Central memory CD8-positive, alpha-beta T cell (primary cell): ENCODE measurements at regions not wholly inside any gene's neighbourhood (a gene's known extent, or its start where the extent isn't known, plus 50 kb on each side); places are given as distances from the start of the nearest gene placed in this dataset.

ENCODE experiments used
- ATAC-seq: fragments of 150-1000 bp; cut with Tn5 transposase; replicated peaks from 2 replicates; pipeline ENCODE4 v1.10.0; 2022; ENCODE audit warnings: mild to moderate bottlenecking, moderate FRiP score, moderate number of reproducible peaks; ENCODE audit not compliant: poor library complexity, severe bottlenecking; ENCODE audit errors: extremely low read depth
- DNase-seq, 2 donors: peaks; one replicate each; pipeline ENCODE4 v3.0.0; 2021; ENCODE audit warnings: low spot score in 2 of 2
- H3K27ac Mint-ChIP-seq: one replicate; pipeline ENCODE4 v1.8.0; 2022; ENCODE audit warnings: low read depth, mild to moderate bottlenecking, moderate library complexity, mixed read lengths
- H3K27me3 Mint-ChIP-seq: one replicate; pipeline ENCODE4 v1.8.0; 2022; ENCODE audit warnings: mixed read lengths
- H3K36me3 Mint-ChIP-seq: one replicate; pipeline ENCODE4 v1.8.0; 2022; ENCODE audit warnings: mild to moderate bottlenecking, moderate library complexity, mixed read lengths; ENCODE audit not compliant: insufficient read depth
- H3K4me1 Mint-ChIP-seq: one replicate; pipeline ENCODE4 v1.8.0; 2022; ENCODE audit warnings: mixed read lengths
- H3K4me3 Mint-ChIP-seq: one replicate; pipeline ENCODE4 v1.8.0; 2022; ENCODE audit warnings: mild to moderate bottlenecking, moderate library complexity, mixed read lengths
- H3K9me3 Mint-ChIP-seq: one replicate; pipeline ENCODE4 v1.8.0; 2022; ENCODE audit warnings: mixed read lengths

DNA sequence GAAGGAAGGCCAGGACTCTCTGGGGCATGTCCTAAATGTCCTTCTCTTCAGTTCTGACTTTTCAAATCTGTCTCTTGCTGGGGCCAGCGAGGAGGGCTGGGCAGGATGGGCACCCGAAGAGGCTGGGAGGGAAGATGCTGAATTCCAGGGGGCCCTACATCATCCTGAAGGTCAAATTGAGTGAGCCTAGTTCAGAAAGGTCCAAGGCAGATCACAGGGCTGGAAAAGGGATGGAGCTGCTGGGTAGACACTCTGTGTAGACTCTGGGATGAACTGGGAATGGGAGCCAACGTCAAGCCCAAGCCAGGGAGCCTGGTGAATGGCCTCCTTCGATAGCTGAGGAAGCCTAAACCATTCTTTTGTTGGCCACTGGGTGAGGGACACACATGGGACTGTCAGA lies 133.1 kb downstream of the MYCN start:
- no peak overlapping the region for H3K4me3 Mint-ChIP-seq
- peaks cover 6% of the 10 kb centered on the region for H3K9me3 Mint-ChIP-seq
- DNase-seq (no peak), ATAC-seq (no peak)
- H3K27ac Mint-ChIP-seq = no peak overlapping the region
- no peaks in the 10 kb centered on the region for H3K36me3 Mint-ChIP-seq
- H3K27me3 Mint-ChIP-seq = peaks cover 6% of the 10 kb centered on the region
- H3K4me1 Mint-ChIP-seq = no peaks in the 10 kb centered on the region

DNA sequence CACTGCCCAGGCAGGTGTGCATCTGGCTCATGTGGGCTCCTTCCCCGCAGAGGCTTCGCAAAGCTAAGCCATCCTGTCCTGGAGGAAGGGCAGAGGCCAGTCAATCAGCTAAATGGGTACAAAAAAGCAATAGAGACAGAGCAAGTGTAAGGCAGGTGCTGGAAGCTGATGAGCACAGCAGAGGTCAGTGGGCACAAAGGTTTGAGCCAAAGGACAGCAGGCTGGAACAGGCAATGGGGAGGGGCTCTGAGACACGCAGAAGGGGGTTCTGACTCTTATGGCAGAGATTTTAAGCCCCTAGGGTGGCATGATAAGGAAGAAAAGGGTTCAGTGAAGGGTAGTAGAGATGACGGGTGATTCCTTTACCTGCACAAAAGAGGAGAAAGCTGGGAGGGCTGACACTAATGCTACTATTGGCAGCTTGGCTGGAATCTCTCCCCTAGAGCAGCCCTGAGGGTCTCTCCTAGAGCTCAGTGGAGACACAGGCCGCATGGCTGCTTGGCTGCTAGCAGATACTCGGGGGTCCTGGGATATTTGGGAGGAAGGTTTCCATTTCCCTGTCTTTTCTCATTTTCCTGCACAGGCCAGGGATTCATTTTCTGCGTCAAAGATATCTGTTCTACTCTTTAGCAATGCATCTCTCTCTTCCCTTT lies 132.4 kb downstream of the MYCN start:
- Mint-ChIP-seq H3K4me3 (no peak overlapping the region), H3K4me1 (no peaks in the 10 kb centered on the region), H3K27ac (no peak overlapping the region), H3K9me3 (peaks cover 6% of the 10 kb centered on the region), H3K36me3 (no peaks in the 10 kb centered on the region), H3K27me3 (peaks cover 6% of the 10 kb centered on the region)
- DNase-seq = no peak
- no peak for ATAC-seq

DNA sequence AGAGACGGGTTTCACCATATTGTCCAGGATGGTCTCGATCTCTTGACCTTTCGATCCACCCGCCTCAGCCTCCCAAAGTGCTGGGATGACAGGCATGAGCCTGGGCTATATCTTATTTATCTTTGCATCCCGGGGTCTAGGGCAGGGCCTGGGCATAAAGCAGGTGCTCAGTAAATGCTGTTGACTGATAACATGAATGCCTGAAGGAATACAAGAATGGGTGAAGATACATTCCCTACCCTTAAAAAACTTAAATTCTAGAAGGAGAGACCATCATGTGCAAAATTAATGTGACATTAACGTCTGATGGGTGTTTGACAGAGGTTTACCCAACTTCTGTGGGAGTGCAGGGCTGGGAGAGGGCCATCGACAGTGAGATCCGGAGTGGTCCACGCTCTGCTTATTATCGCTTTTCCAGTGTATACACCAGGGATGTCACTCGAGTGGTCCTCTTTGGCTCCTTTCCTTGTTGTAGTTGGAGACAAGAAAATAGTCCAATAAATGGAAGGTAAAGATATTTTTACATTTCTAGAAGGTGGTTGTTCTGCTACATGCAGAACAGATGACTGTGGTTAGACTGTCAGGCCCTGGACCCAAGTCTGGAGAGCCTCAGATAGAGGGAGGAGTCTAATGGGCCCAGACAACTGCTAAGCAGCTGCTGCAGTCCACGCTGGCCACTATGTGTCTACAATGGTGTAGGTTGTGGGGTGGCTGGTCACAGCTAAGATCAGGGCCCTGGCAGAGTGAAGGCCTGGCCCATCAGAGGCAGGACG lies 131.7 kb downstream of the MYCN start:
- Mint-ChIP-seq H3K4me1 (no peaks in the 10 kb centered on the region), H3K4me3 (no peak overlapping the region), H3K36me3 (no peaks in the 10 kb centered on the region), H3K27ac (no peak overlapping the region), H3K27me3 (peaks cover 6% of the 10 kb centered on the region), H3K9me3 (peaks cover 6% of the 10 kb centered on the region)
- no peak for DNase-seq
- ATAC-seq = no peak

DNA sequence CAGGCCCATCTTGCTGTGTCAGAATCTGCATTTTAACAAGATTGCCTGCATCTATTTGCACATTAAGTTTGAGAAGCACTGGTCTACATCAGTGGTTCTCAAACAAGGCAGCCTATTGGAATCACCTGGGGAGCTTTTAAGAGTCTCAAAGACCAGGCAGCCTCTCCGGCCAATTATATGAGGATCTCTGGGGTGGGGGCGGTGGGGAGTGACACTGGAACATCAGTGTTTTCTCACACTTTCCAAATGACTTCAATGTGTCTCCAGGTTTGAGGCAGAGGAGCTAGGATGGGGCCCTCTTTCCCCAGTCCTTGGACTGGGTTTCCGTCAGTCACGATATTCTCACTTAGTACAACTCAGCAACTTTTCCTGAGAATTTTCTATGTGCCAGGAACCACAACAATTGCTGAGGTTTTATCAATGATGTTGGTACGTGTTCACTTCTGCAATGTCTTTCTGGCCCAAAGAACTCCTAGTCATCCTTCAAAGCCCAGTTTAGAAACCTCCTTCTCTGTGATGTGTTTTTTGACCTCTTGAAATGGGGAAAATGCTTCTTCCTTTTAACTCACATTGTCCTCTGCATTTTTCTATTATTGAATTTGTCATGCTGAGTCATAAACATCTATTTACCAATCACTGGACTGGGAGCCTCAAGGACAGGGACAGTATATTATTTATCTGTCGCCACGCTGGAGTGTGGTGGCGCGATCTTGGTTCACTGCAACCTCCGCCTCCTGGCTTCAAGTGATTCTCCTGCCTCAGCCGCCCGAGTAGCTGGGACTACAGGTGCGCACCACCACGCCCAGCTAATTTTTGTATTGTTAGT lies 130.9 kb downstream of the MYCN start:
- Mint-ChIP-seq H3K27ac (no peak overlapping the region), H3K4me3 (no peak overlapping the region), H3K36me3 (no peaks in the 10 kb centered on the region), H3K4me1 (no peaks in the 10 kb centered on the region), H3K27me3 (peaks cover 6% of the 10 kb centered on the region), H3K9me3 (peaks cover 6% of the 10 kb centered on the region)
- no peak for ATAC-seq
- no peak for DNase-seq

DNA sequence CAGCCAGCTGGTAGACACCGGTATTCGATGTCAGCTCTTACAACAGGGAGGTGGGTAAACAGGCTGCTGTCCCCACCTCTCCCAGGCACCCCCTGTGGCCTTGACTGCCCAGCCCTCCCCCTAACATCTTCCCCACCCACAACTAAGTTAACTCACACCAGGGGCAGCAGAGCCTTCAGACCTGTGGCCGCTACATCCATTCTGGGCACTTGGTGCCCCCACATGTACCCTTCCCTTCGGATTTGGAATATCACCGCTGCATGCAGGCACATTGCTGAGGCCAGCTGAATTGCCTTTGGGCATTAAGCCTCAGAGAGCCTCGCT lies 130.3 kb downstream of the MYCN start:
- Mint-ChIP-seq H3K36me3 (no peaks in the 10 kb centered on the region), H3K27ac (no peak overlapping the region), H3K9me3 (peaks cover 6% of the 10 kb centered on the region), H3K4me1 (no peaks in the 10 kb centered on the region), H3K27me3 (peaks cover 6% of the 10 kb centered on the region), H3K4me3 (no peak overlapping the region)
- ATAC-seq (no peak), DNase-seq (no peak)

DNA sequence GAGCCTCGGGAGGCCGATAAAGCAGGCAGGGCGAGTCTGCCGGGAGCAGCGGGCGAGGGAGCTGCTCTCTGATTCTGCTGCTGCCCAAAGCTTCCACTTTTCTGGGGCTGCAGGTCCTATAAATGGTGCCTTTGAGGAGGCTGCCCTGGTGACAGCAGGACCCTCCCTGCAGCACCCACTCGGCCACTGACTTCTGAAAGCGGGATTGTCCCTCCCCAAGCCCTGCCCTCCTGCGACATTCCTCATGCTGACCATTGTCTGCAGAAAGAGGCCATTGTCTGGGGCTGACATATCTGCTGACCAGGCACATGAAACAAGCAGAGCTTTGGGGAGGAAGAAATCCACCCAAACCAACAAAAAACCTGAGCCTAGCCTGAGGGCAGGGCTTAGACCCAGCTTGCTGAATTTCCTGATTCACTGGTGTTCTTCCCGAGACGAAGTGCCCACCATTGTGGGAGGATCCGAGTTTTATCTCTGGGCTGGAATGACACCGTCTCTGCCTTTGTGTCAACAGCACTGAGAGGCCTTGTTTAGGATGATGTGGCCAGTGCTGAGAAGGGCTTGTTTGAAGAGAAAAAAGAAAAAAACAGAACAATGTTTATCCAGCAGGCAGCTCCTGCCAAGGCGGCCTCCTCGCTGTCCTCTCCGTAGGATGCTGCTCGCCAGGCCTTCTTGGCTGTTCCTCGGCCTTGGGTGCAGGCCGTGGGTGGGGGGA lies 129.7 kb downstream of the MYCN start:
- no peaks in the 10 kb centered on the region for H3K4me1 Mint-ChIP-seq
- peaks cover 6% of the 10 kb centered on the region for H3K9me3 Mint-ChIP-seq
- DNase-seq = no peak
- peaks cover 6% of the 10 kb centered on the region for H3K27me3 Mint-ChIP-seq
- H3K27ac Mint-ChIP-seq = no peak overlapping the region
- no peak overlapping the region for H3K4me3 Mint-ChIP-seq
- no peaks in the 10 kb centered on the region for H3K36me3 Mint-ChIP-seq
- ATAC-seq = no peak

DNA sequence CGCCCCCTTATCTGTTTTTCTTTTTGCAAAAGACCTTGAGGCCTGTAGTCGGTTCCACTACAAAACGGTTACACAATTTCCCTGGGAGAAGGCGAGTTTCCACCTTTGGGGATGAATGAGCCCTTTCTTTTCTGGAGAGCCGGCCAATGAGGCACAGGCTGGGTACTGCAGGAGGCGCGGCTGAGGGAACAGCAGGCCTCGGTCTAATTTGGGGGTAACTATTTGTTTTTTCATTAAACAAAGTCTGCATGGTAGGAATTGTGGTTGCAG lies 129.2 kb downstream of the MYCN start:
- Mint-ChIP-seq H3K9me3 (peaks cover 6% of the 10 kb centered on the region), H3K27ac (no peak overlapping the region), H3K4me3 (no peak overlapping the region), H3K36me3 (no peaks in the 10 kb centered on the region), H3K4me1 (no peaks in the 10 kb centered on the region), H3K27me3 (peaks cover 6% of the 10 kb centered on the region)
- DNase-seq (no peak), ATAC-seq (no peak)

DNA sequence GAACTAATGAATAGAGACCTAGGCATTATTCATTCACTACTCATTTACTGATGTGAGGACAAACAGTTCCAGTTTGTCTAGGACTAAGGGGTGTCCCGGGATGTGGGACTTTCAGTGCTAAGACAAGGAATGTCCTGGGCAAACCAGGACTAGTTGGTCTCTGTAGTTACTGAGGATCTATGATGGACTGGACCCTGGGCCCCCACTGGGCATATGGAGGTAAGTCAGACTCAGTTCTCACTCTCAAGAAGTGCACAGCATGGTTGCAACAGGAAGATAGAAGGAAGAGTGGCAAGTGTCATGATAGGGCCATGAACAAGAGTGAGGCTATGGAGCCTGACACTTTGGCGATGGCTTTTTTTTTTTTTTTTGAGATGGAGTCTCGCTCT lies 128.2 kb downstream of the MYCN start:
- ATAC-seq (no peak), DNase-seq (no peak)
- Mint-ChIP-seq H3K9me3 (peaks cover 14% of the 10 kb centered on the region), H3K4me1 (no peaks in the 10 kb centered on the region), H3K27me3 (peaks cover 6% of the 10 kb centered on the region), H3K36me3 (no peaks in the 10 kb centered on the region), H3K27ac (no peak overlapping the region), H3K4me3 (no peak overlapping the region)

DNA sequence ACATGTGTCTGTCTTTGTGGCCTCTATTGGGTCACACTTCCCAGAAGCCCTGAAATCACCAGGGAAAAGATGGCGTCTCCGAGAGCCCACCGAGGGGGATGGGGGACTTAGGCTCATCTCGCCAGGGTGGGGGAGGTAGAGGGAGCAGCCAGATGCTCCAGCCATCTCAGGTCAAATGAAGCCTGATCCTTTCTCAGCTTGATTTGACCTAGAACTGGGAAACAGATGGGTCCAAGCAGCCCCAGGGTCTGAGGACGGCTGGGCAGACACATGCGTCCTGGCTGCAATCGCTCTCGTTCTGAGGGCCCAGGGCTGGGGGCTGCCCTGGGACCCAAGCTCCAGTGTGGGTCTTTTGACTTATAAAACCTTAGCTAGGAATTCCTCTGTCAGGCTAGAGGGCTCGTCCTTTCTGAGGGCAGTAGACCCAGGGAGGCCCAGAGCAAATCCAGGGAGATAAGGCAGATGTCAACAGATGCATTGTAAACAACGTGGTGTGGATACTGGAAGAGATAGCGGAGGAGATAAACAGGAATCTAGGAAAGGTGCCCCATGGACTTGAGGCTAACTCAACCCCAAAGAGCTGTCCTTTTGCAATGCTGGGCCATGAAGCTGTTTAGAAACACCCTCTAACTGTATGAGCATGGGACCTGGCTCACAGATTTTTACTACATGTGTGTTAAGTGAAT lies 127.7 kb downstream of the MYCN start:
- peaks cover 14% of the 10 kb centered on the region for H3K9me3 Mint-ChIP-seq
- ATAC-seq = no peak
- peaks cover 6% of the 10 kb centered on the region for H3K27me3 Mint-ChIP-seq
- no peaks in the 10 kb centered on the region for H3K36me3 Mint-ChIP-seq
- no peak overlapping the region for H3K27ac Mint-ChIP-seq
- no peak for DNase-seq
- H3K4me3 Mint-ChIP-seq = no peak overlapping the region
- H3K4me1 Mint-ChIP-seq = no peaks in the 10 kb centered on the region

DNA sequence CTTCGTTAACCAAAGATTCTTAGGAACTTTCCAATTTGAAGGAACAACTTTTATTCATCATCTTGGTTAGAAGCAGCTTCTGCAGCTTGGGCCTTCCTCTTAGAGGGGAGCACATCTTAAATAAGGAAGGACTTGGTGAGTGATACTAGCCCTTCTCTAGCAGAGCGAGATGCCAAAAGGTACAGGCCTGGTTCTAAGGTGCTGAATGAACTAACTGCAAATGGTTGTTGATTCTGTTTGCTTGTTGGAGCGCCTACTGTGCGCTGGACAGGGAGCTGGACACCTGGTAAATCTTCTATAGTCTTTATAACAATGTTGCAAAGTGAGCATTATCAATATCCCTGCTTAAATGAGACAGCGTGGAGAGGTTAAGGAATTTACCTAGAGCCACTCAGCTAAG lies 127.1 kb downstream of the MYCN start:
- no peak overlapping the region for H3K27ac Mint-ChIP-seq
- ATAC-seq (no peak), DNase-seq (no peak)
- peaks cover 3% of the 10 kb centered on the region for H3K27me3 Mint-ChIP-seq
- H3K4me1 Mint-ChIP-seq = no peaks in the 10 kb centered on the region
- no peaks in the 10 kb centered on the region for H3K36me3 Mint-ChIP-seq
- H3K4me3 Mint-ChIP-seq = no peak overlapping the region
- H3K9me3 Mint-ChIP-seq = peaks cover 9% of the 10 kb centered on the region

DNA sequence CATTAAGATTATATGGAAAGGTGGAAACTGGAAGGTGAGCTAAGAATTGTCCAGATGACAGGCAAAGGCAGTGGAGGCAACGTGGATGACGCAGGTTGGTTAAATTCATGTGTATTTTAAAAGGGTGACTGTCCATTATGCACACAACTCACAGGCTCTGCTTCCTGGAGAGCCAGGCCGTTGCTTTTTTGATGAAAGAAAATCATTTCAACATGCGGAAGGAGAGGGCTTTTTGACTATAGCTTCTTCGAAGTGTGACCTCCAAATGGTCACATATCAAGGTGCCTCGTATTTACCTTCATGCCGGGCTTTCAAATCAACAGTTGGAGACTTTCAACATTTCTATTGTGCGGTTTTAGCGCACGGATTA lies 126.7 kb downstream of the MYCN start:
- H3K27me3 Mint-ChIP-seq = no peaks in the 10 kb centered on the region
- no peak overlapping the region for H3K4me3 Mint-ChIP-seq
- H3K4me1 Mint-ChIP-seq = no peaks in the 10 kb centered on the region

DNA sequence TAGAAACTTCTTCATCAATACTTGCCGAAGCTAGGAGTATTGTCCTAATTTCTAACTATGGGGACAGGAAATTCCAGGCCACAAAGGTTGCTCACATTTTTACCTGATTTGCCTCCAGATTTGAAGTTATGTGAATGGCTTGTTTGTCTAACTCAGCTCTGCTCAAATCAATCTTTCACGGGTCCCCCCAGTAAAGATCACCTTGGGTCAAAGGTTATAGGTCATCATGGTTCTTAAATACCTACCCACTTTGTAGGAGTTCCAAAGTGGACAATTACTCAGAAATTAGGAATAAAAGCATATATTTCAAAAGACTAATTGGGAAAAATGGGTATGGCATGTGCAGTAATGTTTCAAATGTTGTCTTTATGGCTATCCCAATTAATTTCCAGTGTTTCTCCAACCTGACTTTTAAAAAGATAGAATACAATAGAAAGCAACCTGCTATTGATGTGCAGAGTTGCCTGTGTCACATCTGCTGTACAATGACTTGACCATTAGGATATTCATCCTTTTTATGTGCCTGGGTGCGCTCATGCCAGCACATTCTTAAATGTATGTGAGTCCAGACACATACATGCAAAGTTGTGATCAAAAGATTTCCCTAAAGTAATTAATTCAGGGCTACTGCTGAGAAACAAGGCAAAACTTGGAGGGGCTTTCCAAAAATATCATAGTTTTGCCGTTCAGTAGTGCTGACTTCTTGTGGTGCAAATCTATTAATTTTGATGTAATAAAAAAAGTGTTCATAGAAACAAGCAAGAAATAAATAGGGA lies 126.1 kb downstream of the MYCN start:
- DNase-seq = no peak
- peaks cover 7% of the 10 kb centered on the region for H3K9me3 Mint-ChIP-seq
- no peak overlapping the region for H3K27ac Mint-ChIP-seq
- no peaks in the 10 kb centered on the region for H3K27me3 Mint-ChIP-seq
- no peak overlapping the region for H3K4me3 Mint-ChIP-seq
- no peaks in the 10 kb centered on the region for H3K4me1 Mint-ChIP-seq
- ATAC-seq = no peak
- H3K36me3 Mint-ChIP-seq = no peaks in the 10 kb centered on the region

More for the DNA sequence above, 126.7 kb downstream of the MYCN start:
- ATAC-seq (no peak), DNase-seq (no peak)
- Mint-ChIP-seq H3K36me3 (no peaks in the 10 kb centered on the region), H3K9me3 (peaks cover 7% of the 10 kb centered on the region), H3K27ac (no peak overlapping the region)
